ENCODE measurements at regions not wholly inside any gene's neighbourhood (a gene's known extent, or its start where the extent isn't known, plus 50 kb on each side); places are given as distances from the start of the nearest gene placed in this dataset.
A peak's percentile ranks its signal among the peaks of the same experiment; 100 is the strongest.

DNA sequence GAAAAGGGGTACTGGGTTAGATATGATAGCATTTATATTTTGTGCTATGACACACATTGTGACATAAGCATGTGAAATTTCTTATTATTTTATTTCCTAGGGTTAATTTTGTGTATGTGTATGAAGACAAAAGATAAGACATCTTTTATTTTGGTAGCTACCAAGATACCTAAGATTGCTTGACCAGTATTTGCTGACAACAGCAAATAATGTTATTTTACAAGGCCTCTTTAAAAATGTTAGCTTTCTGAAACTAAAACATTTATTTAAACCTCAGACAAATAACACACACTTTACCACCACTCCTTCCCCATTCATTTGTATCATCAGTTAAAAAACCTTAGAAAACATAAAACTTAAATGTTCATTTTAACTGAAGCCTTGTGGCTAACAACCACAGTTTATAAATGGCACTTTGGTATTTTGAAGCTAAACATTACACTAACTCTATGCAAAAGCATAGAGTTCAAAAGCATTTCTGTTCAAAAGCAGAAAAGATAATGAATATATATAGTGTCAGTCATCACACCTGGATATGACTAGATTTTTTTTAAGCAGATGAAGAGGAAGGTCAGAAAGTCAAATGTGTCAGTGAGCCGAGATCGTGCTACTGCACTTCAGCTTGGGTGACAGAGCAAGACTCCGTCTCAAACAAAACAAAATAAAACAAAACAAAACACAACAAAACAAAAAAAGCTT, 193.0 kb downstream of the VCY1B start:
- no peak overlapping the region for H3K27ac ChIP-seq (ENCODE audit: insufficient read depth, low read length, poor library complexity, severe bottlenecking)
- no peaks in the 10 kb centered on the region for H3K9me3 ChIP-seq (ENCODE audit: control insufficient read depth in 2 of 2, low read length in 2 of 2)
- Mint-ChIP-seq H3K36me3 (no peaks in the 10 kb centered on the region), H3K27me3 (no peaks in the 10 kb centered on the region), H3K9me3 (peaks cover 0 to 1% (median 0%) of the 10 kb centered on the region in 7 donors), H3K4me1 (no peaks in the 10 kb centered on the region), H3K4me3 (no peak overlapping the region), H3K27ac (no peak overlapping the region)
- no peaks in the 10 kb centered on the region for H3K36me3 ChIP-seq (ENCODE audit: control insufficient read depth, insufficient read depth, low read length)
- no peak overlapping the region for H3K4me3 ChIP-seq (ENCODE audit: low read depth, low read length)
- ATAC-seq (ENCODE audit: low read depth in 2 of 2) (no peak), DNase-seq (no peak)
- no peaks in the 10 kb centered on the region for H3K4me1 ChIP-seq (ENCODE audit: control insufficient read depth, insufficient read depth, low read length, poor library complexity, severe bottlenecking)
- H3K27me3 ChIP-seq (ENCODE audit: control insufficient read depth, insufficient read depth, low read length), result no peaks in the 10 kb centered on the region

DNA sequence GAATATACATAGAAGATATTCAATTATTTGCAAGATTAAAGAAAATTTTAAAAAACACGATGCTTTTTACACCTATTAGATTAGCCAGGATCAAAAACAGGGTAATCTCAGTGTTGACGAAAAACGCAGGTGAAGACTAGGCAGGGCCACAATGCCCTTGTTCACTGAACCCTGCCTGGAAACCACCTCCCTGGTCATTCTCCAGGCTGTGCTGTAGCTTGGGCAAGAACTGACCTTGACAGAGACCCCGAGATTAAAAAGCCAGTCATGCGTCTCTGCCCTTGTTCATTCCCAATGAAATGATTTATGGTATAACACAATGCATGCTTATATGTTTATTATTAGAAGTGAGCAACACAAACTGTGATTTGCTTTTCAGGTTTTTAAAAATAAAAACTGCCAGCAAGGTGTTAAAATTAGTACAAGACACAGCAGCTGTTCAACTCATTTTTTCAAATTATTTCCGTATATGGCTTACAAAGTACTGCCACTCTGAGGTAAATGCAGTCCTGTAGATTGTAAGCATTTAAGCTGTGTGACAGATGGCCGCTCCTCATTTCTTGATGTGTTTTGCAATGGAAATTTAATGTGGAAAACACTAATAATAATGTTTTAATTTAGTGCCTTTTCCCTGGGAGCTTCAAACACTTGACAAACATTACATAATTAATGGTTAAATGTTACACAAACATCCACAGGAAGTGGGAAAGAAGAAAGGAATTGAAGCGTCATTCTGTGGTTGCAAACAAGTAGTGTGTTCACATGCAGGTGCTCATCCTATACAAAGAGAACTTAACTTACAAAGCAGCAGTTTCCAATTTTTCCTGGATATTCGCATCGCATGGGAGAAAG, 200.2 kb downstream of the VCY1B start:
- Histone ChIP-seq H3K27ac (ENCODE audit: insufficient read depth, low read length, poor library complexity, severe bottlenecking) (no peak overlapping the region), H3K4me1 (ENCODE audit: control insufficient read depth, insufficient read depth, low read length, poor library complexity, severe bottlenecking) (no peaks in the 10 kb centered on the region), H3K4me3 (ENCODE audit: low read depth, low read length) (peak overlapping the region; percentile 37), H3K27me3 (ENCODE audit: control insufficient read depth, insufficient read depth, low read length) (no peaks in the 10 kb centered on the region), H3K36me3 (ENCODE audit: control insufficient read depth, insufficient read depth, low read length) (no peaks in the 10 kb centered on the region), H3K9me3 (ENCODE audit: control insufficient read depth in 2 of 2, low read length in 2 of 2) (no peaks in the 10 kb centered on the region)
- H3K9me3 Mint-ChIP-seq, result peaks cover 0 to 2% (median 0%) of the 10 kb centered on the region in 7 donors
- peak; percentile 37 to 40 for ATAC-seq (ENCODE audit: low read depth in 2 of 2)
- DNase-seq, result no peak
- peak overlapping the region in 1 of 4 donors; percentile 83 for H3K4me3 Mint-ChIP-seq
- peak overlapping the region in 1 of 3 donors; percentile 69 for H3K27ac Mint-ChIP-seq
- H3K4me1 Mint-ChIP-seq, result peaks cover 0 to 18% (median 5%) of the 10 kb centered on the region in 4 donors
- H3K27me3 Mint-ChIP-seq, result peaks cover 4% of the 10 kb centered on the region
- H3K36me3 Mint-ChIP-seq, result no peaks in the 10 kb centered on the region

DNA sequence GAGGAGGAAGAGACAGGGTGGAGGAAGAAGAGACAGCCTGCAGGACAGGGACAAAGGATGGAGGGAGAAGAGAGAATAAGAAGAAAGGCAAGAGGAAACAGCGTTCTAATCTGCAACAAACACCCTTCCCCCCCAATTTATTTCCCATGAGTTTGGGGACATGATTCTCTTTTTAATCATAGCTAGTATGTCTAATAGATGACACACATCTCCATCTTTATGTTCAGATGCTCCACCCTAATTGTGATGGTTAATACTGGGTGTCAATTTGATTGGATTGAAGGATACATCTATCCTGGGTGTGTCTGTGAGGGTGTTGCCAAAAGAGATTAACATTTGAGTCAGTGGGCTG, 200.8 kb downstream of the VCY1B start:
- H3K4me1 Mint-ChIP-seq, result peaks cover 0 to 18% (median 5%) of the 10 kb centered on the region in 4 donors
- no peak for DNase-seq
- H3K27ac Mint-ChIP-seq, result no peak overlapping the region
- no peaks in the 10 kb centered on the region for H3K9me3 ChIP-seq (ENCODE audit: control insufficient read depth in 2 of 2, low read length in 2 of 2)
- no peaks in the 10 kb centered on the region for H3K27me3 ChIP-seq (ENCODE audit: control insufficient read depth, insufficient read depth, low read length)
- H3K27ac ChIP-seq (ENCODE audit: insufficient read depth, low read length, poor library complexity, severe bottlenecking), result no peak overlapping the region
- no peaks in the 10 kb centered on the region for H3K36me3 Mint-ChIP-seq
- peak overlapping the region in 1 of 4 donors; percentile 83 for H3K4me3 Mint-ChIP-seq
- H3K9me3 Mint-ChIP-seq, result peaks cover 0 to 2% (median 0%) of the 10 kb centered on the region in 7 donors
- H3K4me3 ChIP-seq (ENCODE audit: low read depth, low read length), result peak overlapping the region; percentile 37
- H3K4me1 ChIP-seq (ENCODE audit: control insufficient read depth, insufficient read depth, low read length, poor library complexity, severe bottlenecking), result no peaks in the 10 kb centered on the region
- peaks cover 4% of the 10 kb centered on the region for H3K27me3 Mint-ChIP-seq
- no peaks in the 10 kb centered on the region for H3K36me3 ChIP-seq (ENCODE audit: control insufficient read depth, insufficient read depth, low read length)
- ATAC-seq (ENCODE audit: low read depth in 2 of 2), result no peak

DNA sequence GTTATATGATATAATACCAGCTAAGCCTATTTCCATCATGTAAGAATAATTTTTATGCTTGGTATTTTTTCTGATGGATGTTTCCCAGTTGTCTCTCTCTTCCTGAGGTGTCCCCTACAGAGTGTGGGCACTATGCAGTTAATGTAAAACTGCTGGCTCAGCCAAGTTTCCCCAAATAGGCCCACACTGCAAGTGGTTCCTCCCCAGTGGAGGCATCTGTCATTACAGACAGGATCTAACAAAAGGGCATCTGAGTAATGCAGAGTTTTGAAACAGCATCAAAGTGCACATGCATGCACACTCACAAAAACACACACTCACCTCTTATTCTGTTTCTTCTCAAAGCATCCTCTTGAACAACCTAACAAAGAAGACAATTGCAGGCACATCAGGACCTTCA, 221.0 kb downstream of the VCY1B start:
- Histone ChIP-seq H3K27me3 (ENCODE audit: control insufficient read depth, insufficient read depth, low read length) (no peaks in the 10 kb centered on the region), H3K27ac (ENCODE audit: insufficient read depth, low read length, poor library complexity, severe bottlenecking) (no peak overlapping the region), H3K36me3 (ENCODE audit: control insufficient read depth, insufficient read depth, low read length) (no peaks in the 10 kb centered on the region), H3K9me3 (ENCODE audit: control insufficient read depth in 2 of 2, low read length in 2 of 2) (no peaks in the 10 kb centered on the region), H3K4me1 (ENCODE audit: control insufficient read depth, insufficient read depth, low read length, poor library complexity, severe bottlenecking) (no peaks in the 10 kb centered on the region), H3K4me3 (ENCODE audit: low read depth, low read length) (no peak overlapping the region)
- H3K36me3 Mint-ChIP-seq, result no peaks in the 10 kb centered on the region
- DNase-seq (no peak), ATAC-seq (ENCODE audit: low read depth in 2 of 2) (no peak)
- H3K9me3 Mint-ChIP-seq, result peaks cover 0 to 2% (median 0%) of the 10 kb centered on the region in 7 donors
- no peak overlapping the region for H3K4me3 Mint-ChIP-seq
- no peak overlapping the region for H3K27ac Mint-ChIP-seq
- H3K4me1 Mint-ChIP-seq, result no peaks in the 10 kb centered on the region
- no peaks in the 10 kb centered on the region for H3K27me3 Mint-ChIP-seq

DNA sequence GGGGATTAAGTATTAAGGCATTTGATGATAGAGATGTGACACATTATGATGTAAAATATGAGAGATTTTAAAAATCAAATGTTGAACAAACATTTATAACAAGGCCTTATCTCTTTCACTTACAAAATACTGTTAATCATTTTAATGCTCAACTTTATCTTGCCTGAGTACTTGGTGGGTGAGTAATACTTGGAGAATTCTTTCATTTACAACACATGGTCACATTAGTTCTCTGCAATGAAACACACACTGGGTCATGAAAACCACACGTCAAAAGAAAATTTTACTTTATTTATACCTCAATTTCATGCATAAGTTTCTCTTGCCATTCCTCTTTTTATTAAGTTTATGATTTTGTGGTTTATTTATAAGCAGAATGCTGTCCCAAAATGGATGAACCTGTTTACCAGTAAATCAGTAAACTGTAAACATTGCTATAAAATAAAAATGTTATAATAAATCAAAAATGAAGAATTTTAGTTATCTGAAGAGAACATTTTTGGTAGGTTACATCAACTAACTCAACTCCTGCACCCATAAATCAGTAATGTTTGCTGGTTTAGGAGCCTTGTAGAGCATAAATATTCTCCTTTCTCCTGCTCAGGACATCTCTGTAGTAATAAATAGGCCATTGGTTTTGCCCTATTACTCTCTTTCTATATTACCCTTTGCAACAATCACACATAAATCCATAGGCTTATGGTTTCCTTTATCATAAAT, 233.5 kb upstream of the NLGN4Y start:
- no peaks in the 10 kb centered on the region for H3K36me3 Mint-ChIP-seq
- DNase-seq (no peak), ATAC-seq (ENCODE audit: low read depth in 2 of 2) (no peak)
- no peaks in the 10 kb centered on the region for H3K27me3 Mint-ChIP-seq
- no peaks in the 10 kb centered on the region for H3K36me3 ChIP-seq (ENCODE audit: control insufficient read depth, insufficient read depth, low read length)
- no peak overlapping the region for H3K27ac ChIP-seq (ENCODE audit: insufficient read depth, low read length, poor library complexity, severe bottlenecking)
- H3K27me3 ChIP-seq (ENCODE audit: control insufficient read depth, insufficient read depth, low read length), result no peaks in the 10 kb centered on the region
- H3K9me3 Mint-ChIP-seq, result no peaks in the 10 kb centered on the region
- H3K4me3 Mint-ChIP-seq, result no peak overlapping the region
- no peaks in the 10 kb centered on the region for H3K4me1 Mint-ChIP-seq
- H3K4me3 ChIP-seq (ENCODE audit: low read depth, low read length), result no peak overlapping the region
- H3K4me1 ChIP-seq (ENCODE audit: control insufficient read depth, insufficient read depth, low read length, poor library complexity, severe bottlenecking), result no peaks in the 10 kb centered on the region
- H3K9me3 ChIP-seq (ENCODE audit: control insufficient read depth in 2 of 2, low read length in 2 of 2), result no peaks in the 10 kb centered on the region
- H3K27ac Mint-ChIP-seq, result peak overlapping the region in 1 of 3 donors; percentile 8

DNA sequence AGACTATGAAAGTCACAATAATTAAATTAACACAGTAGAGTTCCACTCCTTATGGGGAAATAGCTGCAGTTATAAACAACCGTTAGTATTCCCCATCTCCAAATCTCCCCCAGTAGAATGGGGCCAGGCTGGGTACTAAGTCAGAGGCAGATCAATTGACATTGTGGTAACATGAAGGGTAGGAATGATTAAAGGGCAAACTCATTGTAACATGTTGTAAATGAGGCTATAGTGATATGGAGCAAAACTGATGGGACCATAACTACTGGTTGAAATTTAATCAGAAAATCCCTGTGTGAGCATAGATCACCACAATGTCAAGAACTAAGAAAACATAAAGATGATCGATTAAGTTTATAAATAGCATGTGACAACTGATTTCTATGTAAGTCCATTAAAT, 231.9 kb upstream of the NLGN4Y start:
- ATAC-seq (ENCODE audit: low read depth in 2 of 2) (no peak), DNase-seq (no peak)
- Mint-ChIP-seq H3K9me3 (no peaks in the 10 kb centered on the region), H3K27me3 (no peaks in the 10 kb centered on the region), H3K4me3 (no peak overlapping the region), H3K27ac (no peak overlapping the region), H3K4me1 (no peaks in the 10 kb centered on the region), H3K36me3 (no peaks in the 10 kb centered on the region)
- H3K27ac ChIP-seq (ENCODE audit: insufficient read depth, low read length, poor library complexity, severe bottlenecking), result no peak overlapping the region
- H3K9me3 ChIP-seq (ENCODE audit: control insufficient read depth in 2 of 2, low read length in 2 of 2), result no peaks in the 10 kb centered on the region
- H3K27me3 ChIP-seq (ENCODE audit: control insufficient read depth, insufficient read depth, low read length), result no peaks in the 10 kb centered on the region
- no peaks in the 10 kb centered on the region for H3K36me3 ChIP-seq (ENCODE audit: control insufficient read depth, insufficient read depth, low read length)
- H3K4me1 ChIP-seq (ENCODE audit: control insufficient read depth, insufficient read depth, low read length, poor library complexity, severe bottlenecking), result no peaks in the 10 kb centered on the region
- no peak overlapping the region for H3K4me3 ChIP-seq (ENCODE audit: low read depth, low read length)

DNA sequence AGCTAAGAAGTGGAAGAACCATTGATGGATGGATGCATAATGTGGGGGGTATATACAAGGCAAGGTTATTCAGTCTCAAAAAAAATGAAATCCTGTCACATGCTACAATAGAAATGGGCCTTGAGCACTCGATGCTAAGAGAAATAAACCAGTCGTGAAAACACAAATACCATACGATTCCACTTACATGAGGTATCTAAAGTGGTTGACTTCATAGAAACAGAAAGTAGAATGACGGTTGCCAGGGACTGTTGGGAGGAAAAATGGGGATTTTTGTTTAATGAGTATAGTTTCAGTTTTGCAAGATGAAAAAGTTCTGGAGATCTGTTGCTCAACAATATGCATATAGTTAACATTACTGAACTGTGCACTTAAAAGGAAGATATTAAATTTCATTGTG, 223.6 kb upstream of the NLGN4Y start:
- H3K4me1 ChIP-seq (ENCODE audit: control insufficient read depth, insufficient read depth, low read length, poor library complexity, severe bottlenecking), result no peaks in the 10 kb centered on the region
- no peaks in the 10 kb centered on the region for H3K27me3 ChIP-seq (ENCODE audit: control insufficient read depth, insufficient read depth, low read length)
- H3K36me3 ChIP-seq (ENCODE audit: control insufficient read depth, insufficient read depth, low read length), result no peaks in the 10 kb centered on the region
- H3K4me3 ChIP-seq (ENCODE audit: low read depth, low read length), result peak overlapping the region; percentile 59
- Mint-ChIP-seq H3K4me1 (peaks cover 0 to 20% (median 6%) of the 10 kb centered on the region in 4 donors), H3K36me3 (no peaks in the 10 kb centered on the region), H3K27ac (no peak overlapping the region), H3K27me3 (no peaks in the 10 kb centered on the region), H3K9me3 (peaks cover 0 to 1% (median 0%) of the 10 kb centered on the region in 7 donors), H3K4me3 (peak overlapping the region in 1 of 4 donors; percentile 55)
- DNase-seq (no peak), ATAC-seq (ENCODE audit: low read depth in 2 of 2) (no peak)
- no peak overlapping the region for H3K27ac ChIP-seq (ENCODE audit: insufficient read depth, low read length, poor library complexity, severe bottlenecking)
- H3K9me3 ChIP-seq (ENCODE audit: control insufficient read depth in 2 of 2, low read length in 2 of 2), result no peaks in the 10 kb centered on the region
